GM12872 (cell line): ENCODE measurements at regions not wholly inside any gene's neighbourhood (a gene's known extent, or its start where the extent isn't known, plus 50 kb on each side); places are given as distances from the start of the nearest gene placed in this dataset.

Experiments
- CTCF ChIP-seq: IDR thresholded peaks from 3 replicates; pipeline ENCODE4 v1.5.1; 2011; ENCODE audit warnings: low read depth, mild to moderate bottlenecking, low read length, moderate library complexity; ENCODE audit not compliant: insufficient read depth

GRCh38 chr5:114113604-114114003 lies 248.3 kb upstream of the KCNN2 start:
- TF ChIP-seq CTCF, result no peak

- no peak for TF ChIP-seq CTCF
Measured at GRCh38 chr5:114116981-114117380, 244.9 kb upstream of the KCNN2 start.

GRCh38 chr5:114118511-114118910 lies 243.4 kb upstream of the KCNN2 start:
- no peak for TF ChIP-seq CTCF

- no peak for TF ChIP-seq CTCF
Measured at GRCh38 chr5:114120166-114120565, 241.7 kb upstream of the KCNN2 start.

GRCh38 chr5:114122852-114123251 lies 239.0 kb upstream of the KCNN2 start:
- TF ChIP-seq CTCF, result no peak

- no peak for TF ChIP-seq CTCF
Measured at GRCh38 chr5:114123654-114124053, 238.2 kb upstream of the KCNN2 start.

GRCh38 chr5:114146398-114146797 lies 215.5 kb upstream of the KCNN2 start:
- TF ChIP-seq CTCF, result no peak

GRCh38 chr5:114148253-114148652 lies 213.6 kb upstream of the KCNN2 start:
- TF ChIP-seq CTCF, result no peak
